DMS 273 treated with DMSO at 0.1 percent for 48 hours (cell line): ENCODE measurements at regions not wholly inside any gene's neighbourhood (a gene's known extent, or its start where the extent isn't known, plus 50 kb on each side); places are given as distances from the start of the nearest gene placed in this dataset.
"Not testable (repeated sequence)": the region's sequence is repeated elsewhere in the genome, so short reads cannot be mapped to it uniquely, and the experiment has no call there.

ENCODE experiments used
- DNase-seq: peaks from one replicate; lab custom pipeline; 2025; lab: John Stamatoyannopoulos, UW

DNA sequence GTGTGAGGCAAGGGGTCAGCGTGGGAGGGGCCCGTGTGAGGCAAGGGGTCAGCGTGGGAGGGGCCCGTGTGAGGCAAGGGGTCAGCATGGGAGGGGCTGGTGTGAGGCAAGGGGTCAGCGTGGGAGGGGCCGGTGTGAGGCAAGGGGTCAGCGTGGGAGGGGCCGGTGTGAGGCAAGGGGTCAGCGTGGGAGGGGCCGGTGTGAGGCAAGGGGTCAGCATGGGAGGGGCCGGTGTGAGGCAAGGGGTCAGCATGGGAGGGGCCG, 119.2 kb downstream of the SEPTIN14 start:
- not testable (repeated sequence) for DNase-seq

DNA sequence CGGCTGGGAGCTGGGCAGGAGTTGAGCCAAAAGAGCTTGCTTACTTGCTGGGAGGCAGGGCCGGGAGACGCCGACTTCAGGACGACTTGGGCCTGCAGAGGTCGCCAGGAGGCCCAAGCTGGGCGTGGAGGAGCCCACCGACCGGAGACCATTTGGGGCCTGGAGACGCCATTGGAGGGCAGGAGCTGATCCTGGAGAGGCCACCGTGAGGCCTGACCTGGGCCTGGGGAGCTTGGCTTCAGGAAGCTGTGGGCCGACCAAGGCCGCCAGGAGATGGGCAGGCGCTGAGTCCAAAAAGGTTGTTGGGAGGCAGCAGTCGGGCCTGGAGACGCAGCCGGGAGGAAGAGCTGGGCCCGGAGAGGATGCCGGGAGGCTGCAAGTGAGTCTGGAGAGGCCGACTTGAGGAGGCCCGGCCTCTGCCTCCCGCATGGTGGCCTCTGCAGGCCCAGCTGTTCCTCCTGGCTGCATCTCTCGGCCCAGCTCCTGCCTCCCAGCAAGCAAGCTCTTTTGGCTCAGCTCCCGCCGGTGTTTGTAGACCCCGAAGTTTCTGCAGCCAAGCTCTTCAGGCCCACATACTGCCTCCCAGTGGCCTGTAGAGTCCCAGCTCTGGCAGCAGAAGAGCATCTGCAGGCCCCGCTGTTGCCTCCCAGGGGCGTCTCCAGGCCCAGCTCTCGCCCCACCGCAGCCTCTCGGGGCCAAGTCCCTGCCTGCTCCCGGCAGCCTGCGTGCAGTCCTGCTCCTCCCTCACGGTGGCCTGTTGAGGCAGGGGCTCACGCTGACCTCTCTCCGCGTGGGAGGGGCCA, 119.7 kb downstream of the SEPTIN14 start:
- DNase-seq, result not testable (repeated sequence)

DNA sequence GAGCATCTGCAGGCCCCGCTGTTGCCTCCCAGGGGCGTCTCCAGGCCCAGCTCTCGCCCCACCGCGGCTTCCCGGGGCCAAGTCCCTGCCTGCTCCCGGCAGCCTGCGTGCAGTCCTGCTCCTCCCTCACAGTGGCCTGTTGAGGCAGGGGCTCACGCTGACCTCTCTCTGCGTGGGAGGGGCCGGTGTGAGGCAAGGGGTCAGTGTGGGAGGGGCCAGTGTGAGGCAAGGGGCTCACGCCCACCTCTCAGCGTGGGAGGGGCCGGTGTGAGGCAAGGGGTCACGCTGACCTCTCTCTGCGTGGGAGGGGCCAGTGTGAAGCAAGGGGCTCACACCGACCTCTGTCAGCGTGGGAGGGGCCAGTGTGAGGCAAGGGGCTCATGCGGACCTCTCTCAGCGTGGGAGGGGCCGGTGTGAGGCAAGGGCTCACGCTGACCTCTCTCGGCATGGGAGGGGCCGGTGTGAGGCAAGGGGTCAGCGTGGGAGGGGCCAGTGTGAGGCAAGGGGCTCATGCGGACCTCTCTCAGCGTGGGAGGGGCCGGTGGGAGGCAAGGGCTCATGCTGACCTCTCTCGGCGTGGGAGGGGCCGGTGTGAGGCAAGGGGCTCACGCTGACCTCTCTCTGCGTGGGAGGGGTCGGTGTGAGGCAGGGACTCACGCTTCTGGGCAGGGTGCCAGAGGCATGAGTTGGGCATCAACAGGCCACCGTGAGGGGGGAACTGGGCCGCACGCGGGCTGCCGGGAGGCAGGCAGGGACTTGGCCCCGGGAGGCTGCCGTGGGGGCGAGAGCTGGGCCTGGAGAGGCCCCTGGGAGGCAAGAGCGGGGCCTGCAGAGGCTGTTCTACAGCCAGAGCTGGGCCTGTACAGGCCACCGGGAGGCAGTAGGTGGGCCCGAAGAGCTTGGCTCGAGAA, 120.6 kb downstream of the SEPTIN14 start:
- not testable (repeated sequence) for DNase-seq

DNA sequence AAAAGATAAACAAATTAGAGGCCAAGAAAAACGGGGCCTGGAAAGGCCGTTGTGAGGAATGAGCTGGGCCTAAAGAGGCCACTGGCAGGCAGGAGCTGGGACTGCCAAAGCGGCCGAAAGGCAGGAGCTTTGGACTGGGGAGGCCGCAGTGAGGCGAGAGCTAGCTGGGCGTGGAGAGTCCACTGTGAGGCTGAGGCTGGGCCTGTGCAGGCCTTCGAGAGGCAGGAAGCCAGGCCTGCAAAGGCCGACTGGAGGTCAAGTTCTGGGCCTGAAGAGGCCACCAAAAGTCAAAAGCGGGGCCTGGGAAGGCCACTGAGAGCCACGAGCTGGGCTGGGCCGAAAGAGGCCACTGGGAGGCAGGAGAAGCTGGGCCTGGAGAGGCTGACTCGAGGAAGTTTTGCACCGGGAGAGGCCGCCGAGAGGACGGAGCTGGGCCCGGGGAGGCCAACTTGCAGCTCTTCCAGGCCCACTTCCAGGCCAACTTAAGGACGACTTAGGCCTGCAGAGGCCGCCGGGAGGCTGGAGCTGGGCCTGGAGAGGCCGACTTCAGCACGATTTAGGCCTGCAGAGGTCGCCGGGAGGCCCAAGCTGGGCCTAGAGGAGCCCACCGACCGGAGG, 121.8 kb downstream of the SEPTIN14 start:
- DNase-seq, result not testable (repeated sequence)

DNA sequence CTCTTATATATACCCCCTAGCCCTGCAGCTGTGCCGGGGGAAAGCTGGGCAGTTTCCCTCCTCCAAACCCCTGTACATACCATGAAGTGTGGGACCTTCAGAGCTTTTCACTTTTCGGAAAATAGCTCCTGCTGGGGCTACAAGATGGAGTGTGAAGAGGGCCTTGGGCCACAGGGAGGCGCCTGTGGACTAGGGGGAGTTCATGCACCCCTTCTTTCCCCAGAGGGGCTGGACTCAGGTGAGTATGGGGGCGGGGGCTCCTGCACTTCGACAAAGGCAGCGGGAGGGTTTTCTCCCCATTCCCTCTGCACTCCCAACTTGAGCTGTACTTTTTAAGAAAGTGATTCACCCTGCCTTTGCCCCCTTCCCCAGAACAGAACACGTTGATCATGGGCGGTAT, 122.5 kb downstream of the SEPTIN14 start:
- not testable (repeated sequence) for DNase-seq

DNA sequence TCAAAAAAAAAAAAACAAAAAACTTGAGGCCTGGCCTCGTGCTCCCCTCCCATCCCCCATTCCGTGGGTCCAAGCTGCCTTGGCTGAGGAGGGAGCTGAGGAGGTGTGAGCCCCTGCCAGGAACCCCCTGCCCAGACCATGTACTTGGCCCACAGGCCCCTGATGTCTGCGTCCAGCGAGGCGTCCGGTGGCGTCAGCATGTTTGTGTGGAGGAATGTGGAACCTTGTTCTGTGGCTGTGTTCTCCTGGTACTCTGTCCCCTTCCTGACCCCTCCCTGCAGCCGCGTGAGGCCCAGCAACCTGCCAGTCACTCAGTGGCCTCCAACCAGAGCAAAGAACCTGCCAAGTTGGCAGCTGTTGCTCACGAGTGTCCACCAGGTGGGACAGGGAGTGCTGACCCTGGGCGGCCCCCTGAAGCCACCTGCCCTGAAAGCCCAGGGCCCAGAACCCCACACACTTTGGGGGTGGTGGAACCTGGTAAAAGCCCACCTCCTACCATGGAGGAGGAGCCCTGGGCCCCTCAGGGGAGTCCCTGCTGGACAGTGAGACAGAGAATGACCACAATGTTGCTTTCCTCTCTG, 125.8 kb downstream of the SEPTIN14 start:
- not testable (repeated sequence) for DNase-seq

DNA sequence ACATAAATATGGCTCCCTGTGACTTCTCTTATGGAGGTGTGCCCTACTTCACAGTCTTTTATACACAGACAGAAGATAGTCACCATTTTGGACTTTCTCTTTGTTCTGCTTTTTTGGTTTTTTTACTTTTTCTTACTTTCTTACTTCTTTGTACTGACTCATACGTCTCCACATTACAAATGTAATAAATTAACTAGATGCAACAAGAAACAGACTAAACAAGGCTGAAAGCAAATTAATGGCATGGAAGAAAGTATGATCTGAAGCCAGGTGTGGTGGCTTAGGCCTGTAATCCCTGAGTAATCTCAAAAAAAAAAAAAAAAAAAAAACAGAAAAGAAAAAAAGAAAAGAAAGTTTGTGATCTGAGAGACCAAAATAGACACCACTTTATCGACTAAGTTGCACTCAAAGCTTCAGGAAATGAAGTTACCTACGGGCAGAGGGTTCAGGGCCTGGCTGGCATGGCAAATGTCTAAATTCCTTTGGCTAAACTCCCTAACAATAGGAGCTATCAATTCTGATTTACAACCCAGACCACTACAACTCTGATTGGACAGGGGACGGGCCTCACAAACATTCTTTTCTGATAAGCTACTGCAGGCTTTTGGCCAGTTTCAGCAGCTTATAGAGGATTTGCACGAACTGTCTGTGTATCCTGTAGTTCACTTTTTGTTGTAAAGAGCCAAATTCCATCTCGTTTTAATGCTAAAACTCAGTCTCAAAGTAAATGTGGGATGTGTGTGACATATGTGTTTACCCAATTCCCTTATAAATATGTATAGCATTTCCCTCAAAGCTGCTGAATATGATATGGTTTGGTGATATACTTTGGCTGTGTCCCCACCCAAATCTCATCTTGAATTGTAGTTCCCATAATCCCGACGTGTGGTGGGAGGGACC, 129.1 kb downstream of the SEPTIN14 start:
- DNase-seq, result no peak

DNA sequence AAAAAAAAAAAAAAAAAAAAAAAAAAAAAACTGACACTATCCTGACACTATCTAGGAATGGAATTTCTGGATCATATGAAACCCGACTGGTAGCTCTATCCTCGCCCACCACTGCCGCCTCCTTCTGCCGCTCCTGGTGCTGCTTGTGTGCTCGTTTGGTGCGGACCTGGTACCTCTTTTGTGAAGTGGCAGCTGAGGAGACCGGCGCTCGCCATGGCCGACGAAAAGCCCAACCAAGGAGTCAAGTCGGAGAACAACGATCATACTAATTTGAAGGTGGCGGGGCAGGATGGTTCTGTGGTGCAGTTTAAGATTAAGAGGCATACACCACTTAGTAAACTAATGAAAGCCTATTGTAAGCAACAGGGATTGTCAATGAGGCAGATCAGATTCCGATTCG, 130.6 kb downstream of the SEPTIN14 start:
- no peak for DNase-seq

DNA sequence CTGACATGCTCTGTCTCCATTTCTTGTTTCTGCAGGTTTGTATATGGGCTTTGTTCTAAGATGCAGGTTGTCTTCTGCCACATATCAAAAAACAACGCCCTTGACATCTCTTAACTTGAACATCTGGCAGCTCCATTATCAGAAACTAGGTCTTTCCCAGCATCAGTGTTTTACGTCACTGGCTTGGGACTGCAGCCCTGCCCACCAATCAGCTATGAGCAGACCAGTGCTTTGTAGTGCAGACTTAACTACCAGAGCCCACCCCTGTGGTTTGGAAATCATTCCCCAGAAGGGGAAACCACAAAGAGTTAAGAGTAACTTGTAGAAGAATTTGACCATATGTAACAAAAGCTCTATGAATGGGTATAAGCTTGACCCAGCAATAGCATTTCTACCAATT, 132.4 kb downstream of the SEPTIN14 start:
- no peak for DNase-seq

DNA sequence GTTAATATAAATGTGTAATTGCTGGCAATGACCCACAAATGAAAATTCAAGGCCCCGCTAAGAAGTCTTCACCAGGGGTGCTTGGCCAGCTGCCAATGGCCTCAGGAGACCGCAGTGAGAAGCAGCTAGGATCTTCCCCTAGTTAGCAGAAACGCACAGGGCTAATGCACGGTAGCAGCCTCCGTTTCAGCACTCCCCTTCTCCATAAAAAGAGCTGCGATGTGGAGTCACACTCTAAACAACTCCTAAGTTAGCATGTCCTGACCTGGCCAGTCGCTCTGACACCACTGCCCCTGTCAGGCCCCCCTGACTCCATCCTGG, 139.0 kb downstream of the SEPTIN14 start:
- no peak for DNase-seq

DNA sequence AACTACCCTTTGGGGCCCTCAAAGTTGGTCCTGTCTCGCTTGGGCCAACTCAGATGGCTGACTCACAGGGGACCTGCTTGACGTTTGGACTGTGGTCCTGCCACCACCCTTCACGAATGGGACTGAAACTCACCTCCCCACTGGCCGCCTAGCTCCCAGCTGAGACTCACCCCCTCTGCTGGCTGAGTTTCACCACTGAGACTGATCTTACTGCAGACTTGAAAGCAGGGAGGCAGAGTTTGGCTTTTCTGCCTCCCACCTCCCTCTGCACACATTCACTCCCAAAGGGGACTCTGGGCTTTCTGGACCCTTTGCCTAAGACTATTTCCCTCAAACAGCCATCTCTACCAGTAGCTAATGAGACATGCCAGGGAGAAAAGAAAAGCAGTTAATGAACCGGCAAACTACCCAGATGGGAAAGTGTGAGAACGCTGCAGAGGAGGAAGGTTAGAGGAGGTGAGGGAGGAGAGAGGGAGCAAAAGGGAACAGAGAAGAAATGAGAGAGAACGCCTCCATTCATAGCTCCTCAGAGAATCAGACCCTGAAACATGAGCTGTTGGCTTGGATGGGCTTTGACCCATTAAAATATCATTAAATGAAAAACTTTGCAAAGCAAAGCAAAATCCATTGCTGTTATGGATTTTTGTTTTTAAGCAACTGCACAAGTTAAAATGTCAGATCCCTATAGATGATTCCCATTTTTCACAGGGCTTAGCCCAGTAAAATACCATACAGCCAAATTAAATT, 139.5 kb downstream of the SEPTIN14 start:
- not testable (repeated sequence) for DNase-seq

DNA sequence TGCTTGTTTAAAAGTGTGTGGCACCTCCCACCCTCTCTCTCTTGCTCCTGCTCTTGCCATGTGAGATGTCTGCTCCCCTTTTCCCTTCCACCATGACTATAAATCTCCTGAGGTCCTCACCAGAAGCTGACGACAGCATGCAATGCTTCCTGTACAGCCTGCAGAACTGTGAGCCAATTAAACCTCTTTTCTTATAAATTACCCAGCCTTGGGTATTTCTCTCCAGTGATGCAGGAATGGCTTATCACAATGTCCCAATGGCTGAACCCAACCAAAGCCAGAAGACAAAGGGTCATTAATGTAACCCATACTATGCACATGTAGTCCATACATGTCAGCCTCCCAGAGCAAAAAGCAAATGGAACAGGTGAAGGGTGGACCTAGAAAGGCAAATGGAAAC, 141.5 kb downstream of the SEPTIN14 start:
- not testable (repeated sequence) for DNase-seq

DNA sequence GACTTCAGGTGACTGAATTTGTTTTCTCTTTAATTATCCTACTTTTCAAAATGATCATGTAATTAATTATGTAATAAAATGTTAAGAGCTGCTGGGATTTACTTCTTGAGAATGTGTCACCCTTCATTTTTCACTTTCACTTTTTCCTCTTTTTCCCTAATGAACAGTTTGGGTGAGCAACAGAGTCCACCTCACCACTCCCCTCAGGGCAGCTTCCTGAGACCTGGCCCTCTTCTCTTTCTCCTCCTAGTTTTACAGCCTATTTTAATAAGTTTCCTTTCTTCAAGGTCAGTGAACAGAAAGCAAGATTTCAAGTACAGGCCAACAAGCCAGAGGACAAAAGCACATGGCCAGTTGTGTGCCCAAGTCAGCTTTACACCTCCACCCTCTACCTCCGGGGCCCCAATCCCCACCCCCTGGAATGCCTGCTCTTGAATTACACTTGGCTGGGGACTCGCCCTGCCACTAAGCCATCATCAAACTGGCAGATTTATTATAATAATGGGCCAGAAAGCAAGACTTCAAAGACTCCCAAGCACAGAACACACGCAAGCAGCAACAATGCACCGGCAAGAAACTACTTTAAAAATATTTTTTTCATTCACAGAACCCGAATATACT, 143.1 kb upstream of the VOPP1 start:
- not testable (repeated sequence) for DNase-seq

DNA sequence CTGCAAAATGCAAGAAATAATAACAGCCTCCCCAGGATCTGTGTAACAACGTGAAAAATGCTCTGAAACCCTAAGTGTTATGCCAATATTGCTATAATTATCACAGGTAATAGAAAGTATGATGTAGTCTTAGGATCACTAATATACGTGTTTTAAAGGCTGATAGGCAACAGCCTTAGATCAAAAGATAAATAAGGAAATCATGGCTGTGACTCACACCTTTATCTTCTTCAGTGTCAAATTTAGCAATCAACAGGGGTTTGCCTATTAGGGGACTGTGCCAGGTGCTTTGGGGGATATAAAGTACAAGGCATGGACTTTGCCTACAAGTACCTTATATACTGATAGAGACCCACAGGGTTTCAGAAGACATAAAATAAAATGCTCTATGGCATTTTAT, 142.1 kb upstream of the VOPP1 start:
- not testable (repeated sequence) for DNase-seq

DNA sequence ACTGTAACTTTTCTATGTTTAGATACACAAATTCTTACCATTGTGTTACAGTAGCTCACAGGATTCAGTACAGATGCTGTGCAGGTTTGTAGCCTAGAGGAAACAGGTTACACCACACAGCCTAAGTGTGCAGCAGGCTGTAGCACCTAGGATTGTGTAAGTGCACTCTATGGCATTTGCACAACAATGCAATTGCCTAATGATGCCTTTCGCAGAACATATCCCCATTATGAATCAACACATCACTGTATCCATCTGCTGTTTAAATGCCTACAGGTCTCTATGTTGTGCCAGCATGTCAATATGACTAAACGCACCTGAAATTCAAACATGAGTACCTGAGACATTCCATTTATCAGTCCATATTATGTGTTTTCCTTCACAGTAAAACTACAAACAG, 138.0 kb upstream of the VOPP1 start:
- not testable (repeated sequence) for DNase-seq

DNA sequence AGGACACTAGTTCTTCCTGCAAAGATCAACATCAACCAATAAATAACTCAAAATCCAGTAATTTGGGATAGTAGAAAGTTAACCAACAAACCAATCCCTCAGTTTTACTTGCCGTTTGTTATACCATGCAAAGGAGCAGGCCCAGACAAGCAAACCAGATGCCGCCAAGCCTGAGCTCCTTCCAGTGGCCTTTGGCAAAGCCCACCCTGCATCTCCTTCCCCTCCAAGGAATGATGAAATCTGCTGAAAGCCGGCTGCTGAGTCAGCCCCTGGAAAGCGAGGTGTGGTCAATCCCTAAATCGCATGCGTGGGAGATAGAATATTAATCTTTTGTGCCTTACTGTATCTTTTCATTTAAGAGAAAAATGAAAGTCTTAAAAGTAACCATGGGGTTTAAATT, 135.7 kb upstream of the VOPP1 start:
- DNase-seq, result not testable (repeated sequence)

DNA sequence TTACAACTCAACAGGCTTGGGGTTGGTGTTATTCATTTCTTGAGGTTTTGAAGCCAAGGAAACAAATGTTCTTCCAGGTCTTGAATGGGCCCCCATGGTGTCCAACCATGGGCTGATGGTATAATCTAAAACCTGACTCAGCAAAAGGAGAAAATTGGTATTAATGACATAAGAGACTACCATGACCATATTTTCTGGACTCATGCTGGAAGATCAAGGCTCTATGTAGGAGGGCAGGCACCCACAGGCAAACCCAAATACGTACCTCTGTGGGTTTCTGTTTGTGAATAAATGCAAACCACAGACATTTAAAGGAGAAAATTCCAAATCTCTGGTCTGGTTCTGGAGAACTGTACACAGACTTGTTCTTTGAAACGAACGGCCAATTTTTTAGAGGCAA, 135.1 kb upstream of the VOPP1 start:
- not testable (repeated sequence) for DNase-seq

DNA sequence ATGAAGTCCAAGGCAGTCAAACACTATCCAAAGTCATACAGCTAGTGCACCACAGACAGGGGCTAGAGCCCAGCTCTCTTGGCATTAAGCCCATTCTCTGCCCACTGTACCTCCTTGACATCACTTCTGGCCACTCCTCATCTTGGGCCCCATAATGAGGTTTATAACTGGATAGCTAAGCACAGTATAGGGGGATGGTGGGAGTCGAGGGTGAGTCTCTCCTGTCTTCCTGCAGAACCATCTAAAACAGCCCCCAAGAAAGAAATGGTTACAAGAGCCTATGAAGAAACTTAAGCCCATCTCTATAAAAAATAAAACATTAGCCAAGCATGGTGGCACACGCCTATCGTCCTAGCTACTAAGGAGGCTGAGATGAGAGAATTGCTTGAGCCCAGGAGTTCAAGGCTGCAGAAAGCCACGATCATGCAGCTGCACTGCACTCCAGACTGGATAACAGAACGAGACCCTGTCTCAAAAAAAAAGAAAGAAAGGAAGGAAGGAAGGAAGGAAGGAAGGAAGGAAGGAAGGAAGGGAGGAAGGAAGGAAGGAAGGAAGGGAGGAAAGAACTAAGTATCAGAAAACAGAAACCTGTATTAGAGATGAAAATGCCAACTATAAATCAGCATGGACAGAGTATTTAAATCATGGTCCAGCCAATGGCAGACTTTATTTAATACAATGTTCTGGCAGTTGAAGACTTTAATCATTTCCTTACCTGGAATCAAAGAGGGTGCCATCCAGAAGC, 134.3 kb upstream of the VOPP1 start:
- not testable (repeated sequence) for DNase-seq

DNA sequence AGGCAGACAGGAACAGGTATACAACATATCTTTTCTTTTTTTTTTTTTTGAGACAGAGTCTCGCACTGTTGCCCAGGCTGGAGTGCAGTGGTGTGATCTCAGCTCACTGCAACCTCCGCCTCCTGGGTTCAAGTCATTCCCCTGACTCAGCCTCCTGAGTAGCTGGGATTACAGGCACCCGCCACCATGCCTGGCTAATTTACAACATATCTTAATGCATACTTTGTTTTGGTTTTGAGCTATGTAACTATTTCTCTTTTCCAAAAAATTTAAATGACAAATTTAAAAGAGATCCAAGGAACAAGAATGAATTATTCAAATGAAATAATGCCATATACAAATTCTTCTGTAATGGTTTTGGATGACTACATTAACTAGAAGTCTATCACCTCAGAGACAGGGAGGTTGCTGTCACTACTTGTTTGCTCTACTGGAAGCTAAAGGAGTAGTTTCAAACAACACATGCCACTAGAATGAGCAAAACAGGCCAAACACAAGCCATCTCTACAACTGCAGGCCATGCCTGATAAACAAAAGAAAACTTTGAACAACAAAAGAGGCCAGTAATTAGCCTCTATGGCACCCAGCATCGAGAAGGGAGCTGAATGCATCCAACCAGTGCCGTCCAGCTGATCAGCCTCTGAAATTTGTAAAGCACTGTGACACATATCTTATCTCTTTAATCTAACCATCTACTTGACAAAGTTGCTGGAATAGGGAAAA, 133.6 kb upstream of the VOPP1 start:
- DNase-seq, result not testable (repeated sequence)
